ENCODE measurements at regions not wholly inside any gene's neighbourhood (a gene's known extent, or its start where the extent isn't known, plus 50 kb on each side); places are given as distances from the start of the nearest gene placed in this dataset.

DNA sequence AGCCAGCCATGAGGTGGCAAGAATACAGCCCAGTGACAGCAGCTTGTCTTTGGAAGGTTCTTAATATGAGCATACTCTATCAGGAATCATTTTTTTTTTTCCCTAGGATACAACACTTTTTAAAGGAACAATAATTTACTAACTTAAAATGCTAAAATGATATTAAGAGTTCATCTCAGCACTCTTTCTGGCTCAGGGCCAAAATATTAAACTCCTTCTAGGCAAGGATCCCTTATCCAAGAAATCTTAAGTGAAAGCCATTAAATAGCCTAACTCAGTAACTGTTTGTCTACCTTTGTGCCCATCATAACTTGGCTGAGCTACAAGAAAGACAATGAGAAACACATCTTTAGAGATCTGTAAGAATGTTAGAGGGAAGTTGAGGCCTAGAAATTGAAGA is 529.5 kb upstream of the TGFBR2 start:
- H3K27ac ChIP-seq (ENCODE audit: low read length) = no peak overlapping the region
- no peaks in the 10 kb centered on the region for H4K20me1 ChIP-seq (ENCODE audit: insufficient read depth)
- H3K36me3 ChIP-seq (ENCODE audit: insufficient read depth, low read length) = no peaks in the 10 kb centered on the region
- H2AFZ ChIP-seq (ENCODE audit: low read depth, low read length) = no peak overlapping the region
- TF ChIP-seq TAF1 (IDR thresholded peaks at IDR 0.05; ENCODE audit: low read depth) (no peak), EP300 (conservative IDR thresholded peaks at IDR 0.05; ENCODE audit: poor library complexity, severe bottlenecking) (no peak), SMC3 (conservative IDR thresholded peaks at IDR 0.05; ENCODE audit: poor library complexity) (no peak), MXI1 (conservative IDR thresholded peaks at IDR 0.05; ENCODE audit: poor library complexity, severe bottlenecking) (no peak)
- no peak overlapping the region for H3K4me2 ChIP-seq (ENCODE audit: low read length)
- H3K9me2 ChIP-seq (ENCODE audit: insufficient read depth, low read length) = no peaks in the 10 kb centered on the region
- H3K9ac ChIP-seq (ENCODE audit: low read length) = no peak overlapping the region
- no peaks in the 10 kb centered on the region for H3K79me2 ChIP-seq (replicated peaks; ENCODE audit: insufficient read depth, low read length)
- no peak overlapping the region for H3K4me3 ChIP-seq (ENCODE audit: low read length)
- no peaks in the 10 kb centered on the region for H3K27me3 ChIP-seq (ENCODE audit: insufficient read depth, low read depth, low read length)
- no peaks in the 10 kb centered on the region for H3K9me3 ChIP-seq (ENCODE audit: low read length)
- no peaks in the 10 kb centered on the region for H3F3A ChIP-seq (ENCODE audit: insufficient read depth, low read length, poor library complexity, severe bottlenecking)

DNA sequence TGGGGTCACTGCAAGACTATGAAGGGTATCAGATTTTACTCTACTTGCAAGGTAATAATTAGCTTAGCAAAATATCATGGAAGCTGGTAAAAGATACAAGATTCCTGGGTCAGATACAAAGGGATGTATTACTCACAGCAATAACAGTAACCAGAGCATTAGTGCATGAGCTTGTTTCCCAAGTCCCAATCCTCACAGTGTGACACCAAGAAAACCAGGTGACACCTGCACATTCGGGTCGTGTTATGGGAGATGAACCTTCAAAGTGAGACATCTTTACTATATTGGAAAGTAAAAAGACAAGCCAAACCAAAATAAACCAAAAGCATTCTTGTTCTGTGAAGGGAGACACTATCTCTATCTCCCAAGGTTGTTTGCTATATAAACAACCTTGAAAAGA is 528.7 kb upstream of the TGFBR2 start:
- H2AFZ ChIP-seq (ENCODE audit: low read depth, low read length) = no peak overlapping the region
- no peaks in the 10 kb centered on the region for H3K9me2 ChIP-seq (ENCODE audit: insufficient read depth, low read length)
- no peak overlapping the region for H3K4me3 ChIP-seq (ENCODE audit: low read length)
- no peaks in the 10 kb centered on the region for H4K20me1 ChIP-seq (ENCODE audit: insufficient read depth)
- no peaks in the 10 kb centered on the region for H3K79me2 ChIP-seq (replicated peaks; ENCODE audit: insufficient read depth, low read length)
- no peaks in the 10 kb centered on the region for H3F3A ChIP-seq (ENCODE audit: insufficient read depth, low read length, poor library complexity, severe bottlenecking)
- no peak overlapping the region for H3K27ac ChIP-seq (ENCODE audit: low read length)
- no peaks in the 10 kb centered on the region for H3K27me3 ChIP-seq (ENCODE audit: insufficient read depth, low read depth, low read length)
- H3K36me3 ChIP-seq (ENCODE audit: insufficient read depth, low read length) = no peaks in the 10 kb centered on the region
- TF ChIP-seq EP300 (conservative IDR thresholded peaks at IDR 0.05; ENCODE audit: poor library complexity, severe bottlenecking) (no peak), SMC3 (conservative IDR thresholded peaks at IDR 0.05; ENCODE audit: poor library complexity) (no peak), RAD21 (conservative IDR thresholded peaks at IDR 0.05) (no peak), TAF1 (IDR thresholded peaks at IDR 0.05; ENCODE audit: low read depth) (no peak), POLR2AphosphoS5 (IDR thresholded peaks at IDR 0.05) (no peak), MXI1 (conservative IDR thresholded peaks at IDR 0.05; ENCODE audit: poor library complexity, severe bottlenecking) (no peak), EZH2 (IDR thresholded peaks at IDR 0.05; ENCODE audit: borderline replicate concordance, insufficient read depth, low read length, poor library complexity, severe bottlenecking) (no peak)
- TF ChIP-seq, protein P1, sequence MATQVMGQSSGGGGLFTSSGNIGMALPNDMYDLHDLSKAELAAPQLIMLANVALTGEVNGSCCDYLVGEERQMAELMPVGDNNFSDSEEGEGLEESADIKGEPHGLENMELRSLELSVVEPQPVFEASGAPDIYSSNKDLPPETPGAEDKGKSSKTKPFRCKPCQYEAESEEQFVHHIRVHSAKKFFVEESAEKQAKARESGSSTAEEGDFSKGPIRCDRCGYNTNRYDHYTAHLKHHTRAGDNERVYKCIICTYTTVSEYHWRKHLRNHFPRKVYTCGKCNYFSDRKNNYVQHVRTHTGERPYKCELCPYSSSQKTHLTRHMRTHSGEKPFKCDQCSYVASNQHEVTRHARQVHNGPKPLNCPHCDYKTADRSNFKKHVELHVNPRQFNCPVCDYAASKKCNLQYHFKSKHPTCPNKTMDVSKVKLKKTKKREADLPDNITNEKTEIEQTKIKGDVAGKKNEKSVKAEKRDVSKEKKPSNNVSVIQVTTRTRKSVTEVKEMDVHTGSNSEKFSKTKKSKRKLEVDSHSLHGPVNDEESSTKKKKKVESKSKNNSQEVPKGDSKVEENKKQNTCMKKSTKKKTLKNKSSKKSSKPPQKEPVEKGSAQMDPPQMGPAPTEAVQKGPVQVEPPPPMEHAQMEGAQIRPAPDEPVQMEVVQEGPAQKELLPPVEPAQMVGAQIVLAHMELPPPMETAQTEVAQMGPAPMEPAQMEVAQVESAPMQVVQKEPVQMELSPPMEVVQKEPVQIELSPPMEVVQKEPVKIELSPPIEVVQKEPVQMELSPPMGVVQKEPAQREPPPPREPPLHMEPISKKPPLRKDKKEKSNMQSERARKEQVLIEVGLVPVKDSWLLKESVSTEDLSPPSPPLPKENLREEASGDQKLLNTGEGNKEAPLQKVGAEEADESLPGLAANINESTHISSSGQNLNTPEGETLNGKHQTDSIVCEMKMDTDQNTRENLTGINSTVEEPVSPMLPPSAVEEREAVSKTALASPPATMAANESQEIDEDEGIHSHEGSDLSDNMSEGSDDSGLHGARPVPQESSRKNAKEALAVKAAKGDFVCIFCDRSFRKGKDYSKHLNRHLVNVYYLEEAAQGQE (IDR thresholded peaks at IDR 0.05; ENCODE audit: borderline replicate concordance) = no peak
- TF ChIP-seq, protein P2, sequence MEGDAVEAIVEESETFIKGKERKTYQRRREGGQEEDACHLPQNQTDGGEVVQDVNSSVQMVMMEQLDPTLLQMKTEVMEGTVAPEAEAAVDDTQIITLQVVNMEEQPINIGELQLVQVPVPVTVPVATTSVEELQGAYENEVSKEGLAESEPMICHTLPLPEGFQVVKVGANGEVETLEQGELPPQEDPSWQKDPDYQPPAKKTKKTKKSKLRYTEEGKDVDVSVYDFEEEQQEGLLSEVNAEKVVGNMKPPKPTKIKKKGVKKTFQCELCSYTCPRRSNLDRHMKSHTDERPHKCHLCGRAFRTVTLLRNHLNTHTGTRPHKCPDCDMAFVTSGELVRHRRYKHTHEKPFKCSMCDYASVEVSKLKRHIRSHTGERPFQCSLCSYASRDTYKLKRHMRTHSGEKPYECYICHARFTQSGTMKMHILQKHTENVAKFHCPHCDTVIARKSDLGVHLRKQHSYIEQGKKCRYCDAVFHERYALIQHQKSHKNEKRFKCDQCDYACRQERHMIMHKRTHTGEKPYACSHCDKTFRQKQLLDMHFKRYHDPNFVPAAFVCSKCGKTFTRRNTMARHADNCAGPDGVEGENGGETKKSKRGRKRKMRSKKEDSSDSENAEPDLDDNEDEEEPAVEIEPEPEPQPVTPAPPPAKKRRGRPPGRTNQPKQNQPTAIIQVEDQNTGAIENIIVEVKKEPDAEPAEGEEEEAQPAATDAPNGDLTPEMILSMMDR (IDR thresholded peaks at IDR 0.05; ENCODE audit: poor library complexity, severe bottlenecking) = no peak
- no peak overlapping the region for H3K9ac ChIP-seq (ENCODE audit: low read length)
- H3K4me2 ChIP-seq (ENCODE audit: low read length) = no peak overlapping the region
- H3K9me3 ChIP-seq (ENCODE audit: low read length) = no peaks in the 10 kb centered on the region

DNA sequence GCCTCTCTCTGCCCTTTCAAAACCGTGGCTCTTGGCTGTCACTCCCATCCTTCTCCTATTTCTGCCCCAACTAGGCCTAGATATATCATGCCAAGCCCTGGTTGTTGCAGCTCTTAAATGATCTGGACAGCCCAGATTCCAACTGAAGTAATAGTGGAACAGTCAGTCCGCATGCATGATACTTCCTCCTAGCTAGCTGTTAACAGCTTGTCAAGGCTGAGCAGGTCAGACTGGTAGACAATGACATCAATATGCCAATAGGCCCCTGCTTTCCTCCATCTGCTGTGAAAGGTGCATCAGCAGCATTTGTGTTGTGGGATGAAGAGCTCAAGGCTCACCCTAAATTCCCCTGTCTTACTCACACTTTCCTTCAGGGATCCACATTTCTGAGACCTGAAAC is 527.7 kb upstream of the TGFBR2 start:
- H2AFZ ChIP-seq (ENCODE audit: low read depth, low read length) = no peak overlapping the region
- no peaks in the 10 kb centered on the region for H3K27me3 ChIP-seq (ENCODE audit: insufficient read depth, low read depth, low read length)
- TF ChIP-seq, protein P1 (IDR thresholded peaks at IDR 0.05; ENCODE audit: borderline replicate concordance) = no peak
- no peaks in the 10 kb centered on the region for H3F3A ChIP-seq (ENCODE audit: insufficient read depth, low read length, poor library complexity, severe bottlenecking)
- H4K20me1 ChIP-seq (ENCODE audit: insufficient read depth) = no peaks in the 10 kb centered on the region
- no peak overlapping the region for H3K27ac ChIP-seq (ENCODE audit: low read length)
- no peaks in the 10 kb centered on the region for H3K9me3 ChIP-seq (ENCODE audit: low read length)
- H3K36me3 ChIP-seq (ENCODE audit: insufficient read depth, low read length) = no peaks in the 10 kb centered on the region
- H3K9ac ChIP-seq (ENCODE audit: low read length) = no peak overlapping the region
- H3K9me2 ChIP-seq (ENCODE audit: insufficient read depth, low read length) = no peaks in the 10 kb centered on the region
- H3K4me3 ChIP-seq (ENCODE audit: low read length) = no peak overlapping the region
- H3K79me2 ChIP-seq (replicated peaks; ENCODE audit: insufficient read depth, low read length) = no peaks in the 10 kb centered on the region
- H3K4me2 ChIP-seq (ENCODE audit: low read length) = no peak overlapping the region

Measured in neural cell (in vitro differentiated cells).